Transverse colon (tissue), 4 donors: ENCODE measurements at regions not wholly inside any gene's neighbourhood (a gene's known extent, or its start where the extent isn't known, plus 50 kb on each side); places are given as distances from the start of the nearest gene placed in this dataset.

Source experiments
- DNase-seq: peaks from one replicate; pipeline ENCODE4 v3.0.0-alpha.2; 2019
- H3K27ac ChIP-seq, 4 donors: fragments of 200-600 bp; sonication (generic); 2 replicates each; pipeline ENCODE4 v1.5.1; 2016 to 2018; ENCODE audit warnings: inconsistent platforms in 4 of 4
- H3K27me3 ChIP-seq: fragments of 200-600 bp; sonication (generic); 2 replicates; pipeline ENCODE4 v1.5.1; 2017; ENCODE audit warnings: inconsistent platforms
- H3K36me3 ChIP-seq, 4 donors: fragments of 200-600 bp; sonication (generic); 2 replicates each; pipeline ENCODE4 v1.5.1; 2017 to 2019; ENCODE audit warnings: inconsistent platforms in 4 of 4
- H3K4me1 ChIP-seq, 4 donors: fragments of 200-600 bp; sonication (generic); 2 replicates each; pipeline ENCODE4 v1.5.1; 2017 to 2020; ENCODE audit warnings: inconsistent platforms in 4 of 4
- H3K4me3 ChIP-seq, 4 donors: fragments of 200-600 bp; sonication (generic); 1 replicate in 1 of 4; 2 replicates in 3 of 4; pipeline versions ENCODE4 v1.5.1 to v1.6.1; 2017 to 2019; ENCODE audit warnings: inconsistent platforms in 4 of 4
- H3K9me3 ChIP-seq, 2 donors: fragments of 200-600 bp; sonication (generic); 2 replicates each; pipeline ENCODE4 v1.5.1; 2017 to 2019; ENCODE audit warnings: inconsistent platforms in 2 of 2
- EP300 ChIP-seq: sonication (generic); formaldehyde crosslinking; IDR thresholded peaks from one replicate; pipeline ENCODE4 v1.6.1; 2017; ENCODE audit warnings: antibody characterized with exemption, low read depth
- POLR2A ChIP-seq: fragments of 450-650 bp; IDR thresholded peaks from one replicate; pipeline ENCODE4 v1.6.1; 2016; ENCODE audit warnings: antibody characterized with exemption, mild to moderate bottlenecking, moderate library complexity
- POLR2AphosphoS5 ChIP-seq, 3 donors: sonication (generic); formaldehyde crosslinking; IDR thresholded peaks; one replicate each; pipeline ENCODE4 v1.6.1; 2016; ENCODE audit warnings: antibody characterized with exemption in 3 of 3
- whole genome bisulfite sequencing, 2 donors: methylation state at CpG; one replicate each; pipeline ENCODE4 v1.1.5; 2018; ENCODE audit warnings: low coverage in 1 of 2; 5-methylcytosine and 5-hydroxymethylcytosine counted together
- in situ Hi-C, 4 donors: fragments of 200-750 bp; cut with MboI; loops; one replicate each; pipeline versions ENCODE4 v1.15.0 to v1.15.1; 2017; ENCODE audit warnings: low sequenced_read_pairs in 3 of 4, low pct_ligation_motif_present in 1 of 4, low pct_unique_long_range_greater_than_20kb in 1 of 4
- intact Hi-C: fragments of 100-400 bp; cut with DNase I; formaldehyde crosslinking; loops from one replicate; pipeline ENCODE4 v1.15.1; 2023; ENCODE audit warnings: low total_unique reads
- TF ChIP-seq, protein P1 (sequence below), 5 experiments: fragments of 200-600 bp in 3 of 5; fragments of 450-650 bp in 2 of 5; sonication (generic) in 3 of 5; IDR thresholded peaks; 1 replicate in 2 of 5; 2 replicates in 3 of 5; pipeline ENCODE4 v1.5.1; 2016 to 2017; ENCODE audit warnings: antibody characterized with exemption in 5 of 5, inconsistent platforms in 3 of 5, mild to moderate bottlenecking in 2 of 5, moderate library complexity in 1 of 5

DNA sequence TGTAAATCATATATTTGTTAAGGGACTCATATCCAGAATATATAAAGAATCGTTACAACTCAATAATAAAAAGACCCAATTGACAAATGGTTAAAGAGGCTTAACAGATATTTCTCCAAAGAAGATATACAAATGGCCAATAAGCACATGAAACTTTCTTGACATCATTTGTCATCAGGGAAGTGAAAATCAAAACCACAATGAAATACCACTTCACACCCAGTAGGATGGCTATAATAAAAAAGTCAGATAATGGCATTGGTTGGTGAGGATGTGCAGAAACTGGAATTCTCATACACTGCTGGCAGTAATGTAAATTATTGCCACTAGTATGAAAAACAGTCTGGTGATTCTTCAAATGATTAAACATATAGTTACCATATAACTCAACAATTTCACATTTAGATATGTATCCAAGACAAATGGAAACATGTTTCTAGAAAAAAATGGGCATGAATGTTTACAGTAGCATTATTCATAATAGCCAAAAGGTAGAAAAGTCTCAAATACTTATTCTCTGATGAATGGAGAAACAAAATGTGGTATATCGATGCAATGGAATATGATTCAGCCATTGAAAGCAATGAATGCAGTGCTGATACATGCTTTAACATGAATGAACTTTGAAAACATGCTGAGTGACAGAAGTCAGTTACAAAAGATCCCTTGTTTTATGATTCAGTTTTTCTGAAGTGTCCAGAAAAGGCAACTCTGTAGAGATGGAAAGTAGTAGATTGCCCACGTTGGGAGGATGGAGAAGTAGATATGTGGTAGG lies 304.6 kb upstream of the ZEB2 start:
- Histone ChIP-seq H3K27me3 (no peaks in the 10 kb centered on the region), H3K4me1 (no peaks in the 10 kb centered on the region), H3K27ac (no peak overlapping the region), H3K9me3 (no peaks in the 10 kb centered on the region), H3K4me3 (no peak overlapping the region), H3K36me3 (no peaks in the 10 kb centered on the region)
- DNase-seq = no peak
- intact Hi-C loops = no loop called here
- 75 to 83% methylated on average over 3 of the region's 3 CpGs for WGBS, 2 donors
- in situ Hi-C loops = no loop called here
- no peak for TF ChIP-seq POLR2AphosphoS5 (IDR thresholded peaks at IDR 0.05)
- TF ChIP-seq, protein P1, sequence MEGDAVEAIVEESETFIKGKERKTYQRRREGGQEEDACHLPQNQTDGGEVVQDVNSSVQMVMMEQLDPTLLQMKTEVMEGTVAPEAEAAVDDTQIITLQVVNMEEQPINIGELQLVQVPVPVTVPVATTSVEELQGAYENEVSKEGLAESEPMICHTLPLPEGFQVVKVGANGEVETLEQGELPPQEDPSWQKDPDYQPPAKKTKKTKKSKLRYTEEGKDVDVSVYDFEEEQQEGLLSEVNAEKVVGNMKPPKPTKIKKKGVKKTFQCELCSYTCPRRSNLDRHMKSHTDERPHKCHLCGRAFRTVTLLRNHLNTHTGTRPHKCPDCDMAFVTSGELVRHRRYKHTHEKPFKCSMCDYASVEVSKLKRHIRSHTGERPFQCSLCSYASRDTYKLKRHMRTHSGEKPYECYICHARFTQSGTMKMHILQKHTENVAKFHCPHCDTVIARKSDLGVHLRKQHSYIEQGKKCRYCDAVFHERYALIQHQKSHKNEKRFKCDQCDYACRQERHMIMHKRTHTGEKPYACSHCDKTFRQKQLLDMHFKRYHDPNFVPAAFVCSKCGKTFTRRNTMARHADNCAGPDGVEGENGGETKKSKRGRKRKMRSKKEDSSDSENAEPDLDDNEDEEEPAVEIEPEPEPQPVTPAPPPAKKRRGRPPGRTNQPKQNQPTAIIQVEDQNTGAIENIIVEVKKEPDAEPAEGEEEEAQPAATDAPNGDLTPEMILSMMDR (IDR thresholded peaks at IDR 0.05) = no peak
- TF ChIP-seq EP300 = no peak
- no peak for TF ChIP-seq POLR2A

DNA sequence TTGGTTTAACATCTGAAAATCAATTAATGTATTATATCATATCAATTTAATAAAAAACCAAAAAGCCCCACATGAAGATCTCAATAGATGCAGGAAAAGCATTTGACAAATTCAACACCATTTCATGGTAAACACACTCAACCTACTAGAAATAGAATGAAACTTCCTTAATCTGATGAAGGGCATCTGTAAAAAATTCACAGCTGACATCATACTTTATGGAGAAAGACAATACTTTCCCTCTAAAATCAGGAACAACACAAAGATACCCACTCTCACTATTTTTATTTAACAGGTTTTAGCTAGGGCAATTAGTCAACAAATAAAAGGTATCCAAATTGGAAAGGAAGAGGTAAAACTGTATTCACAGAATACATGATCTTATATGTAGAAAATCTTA lies 303.0 kb upstream of the ZEB2 start:
- Histone ChIP-seq H3K36me3 (no peaks in the 10 kb centered on the region), H3K9me3 (no peaks in the 10 kb centered on the region), H3K27ac (no peak overlapping the region), H3K4me3 (no peak overlapping the region), H3K27me3 (no peaks in the 10 kb centered on the region), H3K4me1 (no peaks in the 10 kb centered on the region)
- no peak for TF ChIP-seq POLR2AphosphoS5 (IDR thresholded peaks at IDR 0.05)
- in situ Hi-C loops = no loop called here
- DNase-seq = no peak
- intact Hi-C loops = no loop called here

DNA sequence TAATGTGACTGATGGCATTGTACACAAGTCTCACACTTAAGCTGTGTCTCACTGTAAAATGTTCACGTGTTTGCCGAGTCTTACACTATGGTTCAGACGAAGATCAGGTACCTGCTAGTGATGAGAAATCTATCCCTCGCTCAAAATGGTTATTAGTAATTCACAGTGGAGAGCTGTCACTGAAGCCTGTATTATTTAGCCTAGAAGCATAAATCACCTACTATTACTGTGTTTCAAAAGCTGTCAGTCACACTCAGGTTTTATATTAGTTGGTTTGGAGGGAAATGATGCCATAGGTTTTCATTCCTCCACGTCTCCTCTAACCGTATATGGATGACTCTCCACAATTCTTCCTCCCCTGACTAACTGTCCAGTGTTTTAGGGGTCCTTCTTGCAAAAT lies 292.4 kb upstream of the ZEB2 start:
- no peaks in the 10 kb centered on the region for H3K9me3 ChIP-seq
- intact Hi-C loops = no loop called here
- DNase-seq = no peak
- H3K4me3 ChIP-seq = no peak overlapping the region
- no peaks in the 10 kb centered on the region for H3K36me3 ChIP-seq
- TF ChIP-seq, protein P1 (IDR thresholded peaks at IDR 0.05) = no peak
- TF ChIP-seq POLR2AphosphoS5 (IDR thresholded peaks at IDR 0.05) = no peak
- TF ChIP-seq EP300 = no peak
- no peak for TF ChIP-seq POLR2A
- in situ Hi-C loops = no loop called here
- H3K27me3 ChIP-seq = no peaks in the 10 kb centered on the region
- no peak overlapping the region for H3K27ac ChIP-seq
- no peaks in the 10 kb centered on the region for H3K4me1 ChIP-seq
- 83 to 91% methylated on average over 6 of the region's 6 CpGs for WGBS, 2 donors

DNA sequence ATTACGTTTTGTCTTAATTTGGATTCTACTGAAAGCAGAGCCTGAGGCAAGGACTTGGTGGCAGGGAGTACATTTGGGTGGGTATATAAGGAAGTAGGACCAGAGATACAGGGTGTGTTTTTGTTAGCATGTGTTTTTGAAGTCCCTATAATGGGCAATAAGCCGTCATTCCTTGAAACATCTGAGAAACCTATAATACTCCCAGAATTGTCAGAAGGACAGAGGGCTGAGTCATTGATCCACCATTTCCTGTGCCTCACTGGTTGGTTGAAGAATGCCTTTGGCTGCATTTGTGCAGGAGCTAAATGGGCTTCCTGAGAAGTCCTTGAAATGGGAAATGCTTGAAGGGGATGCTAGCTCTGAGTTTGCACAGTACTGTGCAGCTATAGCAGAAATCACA lies 281.8 kb upstream of the ZEB2 start:
- Histone ChIP-seq H3K4me1 (no peaks in the 10 kb centered on the region), H3K4me3 (no peak overlapping the region), H3K9me3 (no peaks in the 10 kb centered on the region), H3K36me3 (no peaks in the 10 kb centered on the region), H3K27me3 (no peaks in the 10 kb centered on the region), H3K27ac (no peak overlapping the region)
- TF ChIP-seq POLR2AphosphoS5 (IDR thresholded peaks at IDR 0.05) (no peak), EP300 (no peak), POLR2A (no peak)
- TF ChIP-seq, protein P1 (IDR thresholded peaks at IDR 0.05) = no peak
- WGBS, 2 donors = 45 to 60% methylated on average over 1 to 2 of the region's 2 CpGs
- no peak for DNase-seq
- intact Hi-C loops = no loop called here
- in situ Hi-C loops = no loop called here

DNA sequence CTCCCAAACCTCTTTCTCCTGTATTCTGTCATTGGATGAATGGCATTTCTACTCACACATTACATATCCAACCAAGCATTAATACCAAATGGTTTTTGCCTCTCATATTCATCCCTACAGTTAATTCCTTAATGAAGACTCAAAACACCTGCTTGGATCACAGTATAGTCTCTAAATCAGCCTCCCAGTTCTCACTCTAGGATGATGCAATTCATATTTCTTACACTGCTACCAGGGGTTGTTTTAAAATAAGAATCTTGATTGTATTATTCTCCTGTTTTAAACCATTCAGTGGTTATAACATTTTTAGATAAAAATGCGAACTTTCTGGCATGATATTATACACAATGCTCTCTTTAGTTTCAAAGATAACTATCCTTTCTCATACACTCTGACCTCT lies 281.4 kb upstream of the ZEB2 start:
- Histone ChIP-seq H3K9me3 (no peaks in the 10 kb centered on the region), H3K27me3 (no peaks in the 10 kb centered on the region), H3K4me1 (no peaks in the 10 kb centered on the region), H3K4me3 (no peak overlapping the region), H3K36me3 (no peaks in the 10 kb centered on the region), H3K27ac (no peak overlapping the region)
- intact Hi-C loops (no loop called here), in situ Hi-C loops (no loop called here)
- DNase-seq = no peak
- WGBS, 2 donors = 87 to 100% methylated on average over 1 of the region's 1 CpG
- TF ChIP-seq, protein P1 (IDR thresholded peaks at IDR 0.05) = no peak
- TF ChIP-seq POLR2A (no peak), POLR2AphosphoS5 (IDR thresholded peaks at IDR 0.05) (no peak)
